Type B pancreatic cell (in vitro differentiated cells): ENCODE measurements at regions not wholly inside any gene's neighbourhood (a gene's known extent, or its start where the extent isn't known, plus 50 kb on each side); places are given as distances from the start of the nearest gene placed in this dataset.

Experiments
- DNase-seq: peaks from one replicate; pipeline ENCODE4 v3.0.0; 2021; ENCODE audit warnings: mixed read lengths; ENCODE audit not compliant: unreplicated experiment; ENCODE audit errors: extremely low spot score
- H3K27ac Mint-ChIP-seq: 2 replicates; pipeline ENCODE4 v1.8.0; 2021; ENCODE audit warnings: mild to moderate bottlenecking, mixed read lengths
- H3K27me3 Mint-ChIP-seq: 2 replicates; pipeline ENCODE4 v1.8.0; 2021; ENCODE audit warnings: mixed read lengths
- H3K36me3 Mint-ChIP-seq: 2 replicates; pipeline ENCODE4 v1.8.0; 2021; ENCODE audit warnings: mixed read lengths
- H3K4me1 Mint-ChIP-seq: one replicate; pipeline ENCODE4 v1.8.0; 2021; ENCODE audit warnings: mixed read lengths; ENCODE audit not compliant: unreplicated experiment
- H3K4me3 Mint-ChIP-seq: 2 replicates; pipeline ENCODE4 v1.8.0; 2021; ENCODE audit warnings: mild to moderate bottlenecking, mixed read lengths
- H3K9me3 Mint-ChIP-seq: 2 replicates; pipeline ENCODE4 v1.8.0; 2021; ENCODE audit warnings: mixed read lengths
- TF ChIP-seq, protein P1 (sequence below): fragments of 200-600 bp; sonication (generic); conservative IDR thresholded peaks from 2 replicates; pipeline ENCODE4 v1.5.0; 2021; ENCODE audit warnings: antibody characterized with exemption, mild to moderate bottlenecking

DNA sequence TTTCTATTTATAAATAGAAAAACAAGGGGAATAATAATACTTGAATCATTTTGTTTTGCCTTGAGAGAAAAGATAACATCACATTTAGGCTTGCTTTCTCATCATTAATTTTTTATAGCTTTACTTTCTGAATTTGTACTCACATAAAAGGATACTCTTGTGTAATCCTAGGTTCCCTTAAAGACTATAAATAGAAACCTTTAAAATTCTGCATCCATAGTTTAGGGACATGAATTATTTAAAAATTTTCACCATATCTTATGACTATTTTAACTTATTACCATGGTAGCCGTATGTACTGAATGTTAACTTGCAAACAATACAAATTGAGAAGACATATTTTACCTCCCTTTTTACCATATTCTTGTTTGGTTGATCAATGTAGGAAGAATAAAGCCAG is 143.5 kb upstream of the CWC22 start:
- H3K27ac Mint-ChIP-seq, result no peak overlapping the region
- peaks cover 3% of the 10 kb centered on the region for H3K27me3 Mint-ChIP-seq
- no peaks in the 10 kb centered on the region for H3K4me1 Mint-ChIP-seq
- no peak for DNase-seq
- TF ChIP-seq, protein P1, sequence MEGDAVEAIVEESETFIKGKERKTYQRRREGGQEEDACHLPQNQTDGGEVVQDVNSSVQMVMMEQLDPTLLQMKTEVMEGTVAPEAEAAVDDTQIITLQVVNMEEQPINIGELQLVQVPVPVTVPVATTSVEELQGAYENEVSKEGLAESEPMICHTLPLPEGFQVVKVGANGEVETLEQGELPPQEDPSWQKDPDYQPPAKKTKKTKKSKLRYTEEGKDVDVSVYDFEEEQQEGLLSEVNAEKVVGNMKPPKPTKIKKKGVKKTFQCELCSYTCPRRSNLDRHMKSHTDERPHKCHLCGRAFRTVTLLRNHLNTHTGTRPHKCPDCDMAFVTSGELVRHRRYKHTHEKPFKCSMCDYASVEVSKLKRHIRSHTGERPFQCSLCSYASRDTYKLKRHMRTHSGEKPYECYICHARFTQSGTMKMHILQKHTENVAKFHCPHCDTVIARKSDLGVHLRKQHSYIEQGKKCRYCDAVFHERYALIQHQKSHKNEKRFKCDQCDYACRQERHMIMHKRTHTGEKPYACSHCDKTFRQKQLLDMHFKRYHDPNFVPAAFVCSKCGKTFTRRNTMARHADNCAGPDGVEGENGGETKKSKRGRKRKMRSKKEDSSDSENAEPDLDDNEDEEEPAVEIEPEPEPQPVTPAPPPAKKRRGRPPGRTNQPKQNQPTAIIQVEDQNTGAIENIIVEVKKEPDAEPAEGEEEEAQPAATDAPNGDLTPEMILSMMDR, result no peak
- no peak overlapping the region for H3K4me3 Mint-ChIP-seq
- no peaks in the 10 kb centered on the region for H3K36me3 Mint-ChIP-seq
- no peaks in the 10 kb centered on the region for H3K9me3 Mint-ChIP-seq

DNA sequence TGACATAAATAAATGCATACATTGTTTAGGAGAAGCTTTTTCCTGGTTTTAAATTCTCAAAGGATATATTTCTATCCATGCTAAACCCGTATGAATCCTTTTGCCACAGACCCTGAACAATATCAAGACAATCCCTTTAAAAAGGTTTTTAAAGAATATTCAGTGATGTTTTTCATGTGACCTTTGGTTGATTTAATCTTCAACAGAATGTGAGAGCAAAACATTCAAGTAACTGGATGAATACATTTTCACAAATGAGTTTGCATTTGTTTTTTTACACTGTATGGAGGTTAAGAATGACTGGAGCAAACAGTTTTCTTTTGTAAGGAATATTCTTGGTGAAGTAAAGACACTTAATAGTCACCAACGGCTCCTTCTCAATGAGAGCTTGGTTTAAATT is 139.4 kb upstream of the CWC22 start:
- TF ChIP-seq, protein P1, result no peak
- Mint-ChIP-seq H3K9me3 (no peaks in the 10 kb centered on the region), H3K36me3 (no peaks in the 10 kb centered on the region), H3K27me3 (no peaks in the 10 kb centered on the region), H3K4me3 (no peak overlapping the region), H3K27ac (no peak overlapping the region), H3K4me1 (no peaks in the 10 kb centered on the region)
- DNase-seq, result no peak

DNA sequence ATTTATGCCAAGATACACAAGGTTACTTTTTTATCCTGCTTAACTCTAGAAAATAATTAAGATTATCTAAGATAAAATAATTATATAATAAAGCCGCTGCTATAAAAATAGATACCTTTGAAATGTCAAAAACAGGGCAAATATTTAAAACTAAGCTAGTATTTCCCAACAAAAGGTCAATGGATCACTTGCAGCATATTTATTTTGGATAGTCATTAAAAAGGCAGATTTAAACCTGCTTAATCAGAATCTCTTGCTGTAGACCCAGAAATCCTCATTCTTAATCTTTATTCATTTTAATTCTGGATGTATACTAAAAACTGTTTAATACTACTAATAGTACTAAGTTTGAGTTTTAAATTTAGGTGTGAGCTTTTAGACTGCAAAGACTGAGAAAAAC is 139.0 kb upstream of the CWC22 start:
- no peak overlapping the region for H3K4me3 Mint-ChIP-seq
- TF ChIP-seq, protein P1, result no peak
- H3K27ac Mint-ChIP-seq, result no peak overlapping the region
- no peaks in the 10 kb centered on the region for H3K36me3 Mint-ChIP-seq
- DNase-seq, result no peak
- no peaks in the 10 kb centered on the region for H3K9me3 Mint-ChIP-seq
- no peaks in the 10 kb centered on the region for H3K4me1 Mint-ChIP-seq
- no peaks in the 10 kb centered on the region for H3K27me3 Mint-ChIP-seq

DNA sequence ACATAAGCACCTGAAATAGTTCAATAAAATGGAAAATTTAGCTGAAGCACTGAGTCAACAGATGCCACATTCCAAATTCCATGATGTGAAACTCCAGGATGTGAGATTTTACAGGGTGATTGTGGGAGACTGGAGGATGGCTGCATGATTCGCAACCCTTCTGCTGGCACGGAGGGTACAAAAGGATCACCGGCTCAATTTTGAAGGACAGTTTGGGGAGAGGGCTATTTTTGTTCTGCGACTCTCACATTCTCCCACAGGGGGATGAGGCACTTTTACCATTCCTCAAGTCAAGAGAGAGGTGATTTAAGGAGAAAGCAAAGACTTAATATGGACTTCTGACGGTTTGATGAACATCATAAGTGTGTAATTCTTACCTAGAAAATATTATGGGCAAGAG is 138.1 kb upstream of the CWC22 start:
- TF ChIP-seq, protein P1, result no peak
- Mint-ChIP-seq H3K27me3 (no peaks in the 10 kb centered on the region), H3K36me3 (no peaks in the 10 kb centered on the region), H3K4me1 (no peaks in the 10 kb centered on the region), H3K9me3 (no peaks in the 10 kb centered on the region), H3K4me3 (no peak overlapping the region), H3K27ac (no peak overlapping the region)
- DNase-seq, result no peak

DNA sequence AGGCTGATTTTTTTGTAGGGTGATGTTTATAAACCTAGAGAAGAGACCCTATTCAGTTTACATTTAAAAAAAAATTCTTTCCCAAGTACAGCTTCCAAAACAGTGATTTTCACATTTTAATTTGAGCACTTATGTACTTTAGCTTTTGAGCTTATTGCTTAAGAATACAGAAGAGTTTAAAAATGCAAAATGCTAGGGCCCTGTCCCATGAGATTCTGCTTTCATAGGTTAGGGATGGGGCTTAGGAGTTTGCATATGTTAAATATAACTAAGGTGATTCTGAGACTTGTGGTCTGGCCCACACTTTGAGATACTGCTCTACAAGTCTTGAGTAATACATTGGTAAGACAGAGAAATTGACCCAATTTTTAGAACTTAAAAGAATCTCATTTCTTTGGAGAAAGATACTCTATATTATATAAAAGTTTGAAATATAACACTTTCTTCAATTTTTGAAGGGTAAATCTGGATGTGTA is 137.3 kb upstream of the CWC22 start:
- no peaks in the 10 kb centered on the region for H3K9me3 Mint-ChIP-seq
- H3K4me3 Mint-ChIP-seq, result no peak overlapping the region
- no peaks in the 10 kb centered on the region for H3K4me1 Mint-ChIP-seq
- no peaks in the 10 kb centered on the region for H3K36me3 Mint-ChIP-seq
- DNase-seq, result no peak
- no peak overlapping the region for H3K27ac Mint-ChIP-seq
- H3K27me3 Mint-ChIP-seq, result no peaks in the 10 kb centered on the region
- TF ChIP-seq, protein P1, result no peak
